Tongue (tissue), 1 donor: ENCODE measurements at regions not wholly inside any gene's neighbourhood (a gene's known extent, or its start where the extent isn't known, plus 50 kb on each side); places are given as distances from the start of the nearest gene placed in this dataset.
"Not testable (repeated sequence)": the region's sequence is repeated elsewhere in the genome, so short reads cannot be mapped to it uniquely, and the experiment has no call there.

Source experiments
- DNase-seq: peaks from one replicate; pipeline ENCODE4 v3.0.0-alpha.2; 2015

DNA sequence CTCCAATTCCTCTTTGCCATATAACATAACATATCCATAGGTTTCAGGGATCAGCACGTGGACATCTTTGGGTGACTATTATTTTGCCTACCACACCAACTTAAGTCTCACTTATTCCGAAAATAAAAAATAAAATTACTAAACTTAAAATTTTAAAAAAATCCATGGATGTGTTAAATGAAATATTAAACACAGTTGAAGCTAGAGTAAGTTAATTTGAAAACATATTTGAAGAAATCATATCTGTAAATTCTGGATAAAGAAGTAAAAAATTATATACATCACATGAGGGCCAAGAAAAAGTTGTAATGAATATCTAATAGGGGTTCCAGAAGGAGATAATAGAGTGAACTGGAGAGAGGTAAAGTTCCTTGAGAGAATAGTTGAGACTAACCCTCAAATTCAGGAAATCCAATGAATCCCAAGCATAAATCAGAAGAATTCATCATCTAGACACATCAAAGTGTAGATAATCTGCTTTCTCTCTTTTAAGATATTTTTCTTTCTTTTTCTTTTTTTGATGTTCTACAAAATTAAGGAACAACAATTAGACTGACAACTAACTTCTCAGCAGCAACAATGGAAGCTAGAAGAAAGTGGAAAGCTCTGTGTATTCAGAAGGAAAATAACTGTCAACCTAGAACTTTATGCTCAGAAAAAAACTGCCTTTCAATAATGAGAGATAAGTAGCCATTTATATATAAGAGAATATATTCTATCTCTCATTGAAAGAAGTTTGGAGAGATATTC is 147.4 kb downstream of the ABHD5 start:
- no peak for DNase-seq

DNA sequence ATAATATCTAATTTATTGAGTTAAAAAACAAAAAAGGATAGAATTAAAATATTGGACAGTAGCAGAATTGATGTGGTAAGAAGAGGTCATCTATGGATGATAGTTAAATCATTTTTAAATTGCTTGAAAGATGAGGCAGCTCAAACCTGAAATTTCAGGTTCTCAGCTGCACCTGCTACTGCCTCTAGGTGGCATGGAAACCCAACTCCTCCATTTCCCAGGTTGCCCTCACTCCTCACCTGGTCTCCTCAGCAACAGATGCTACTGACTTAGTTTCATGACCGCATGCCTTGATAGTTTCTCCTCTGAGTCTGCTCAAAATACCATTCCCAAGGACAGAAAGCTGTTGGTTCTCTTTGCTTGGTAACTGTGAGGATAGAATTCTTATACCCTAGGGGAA is 148.1 kb downstream of the ABHD5 start:
- DNase-seq, result no peak

DNA sequence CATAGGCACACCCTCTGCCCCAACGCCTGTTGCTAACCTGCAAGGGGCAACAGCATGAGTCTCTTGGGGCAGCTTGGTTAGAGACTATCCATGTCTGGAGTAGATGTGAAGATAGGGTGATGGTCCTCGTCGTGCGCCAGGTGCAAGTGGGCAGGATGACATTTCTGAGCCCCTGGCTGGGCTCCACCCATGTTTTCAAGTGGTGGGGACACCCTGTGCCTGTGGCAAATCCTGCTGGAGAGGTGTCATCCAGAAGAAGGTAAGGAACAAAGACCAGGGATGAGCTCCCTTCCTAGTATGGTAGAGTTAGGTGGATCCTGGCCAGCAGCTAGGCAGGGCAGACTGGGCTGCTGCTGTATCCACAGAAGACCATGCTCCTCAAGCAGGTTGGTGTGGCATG is 152.6 kb downstream of the ABHD5 start:
- DNase-seq, result no peak

DNA sequence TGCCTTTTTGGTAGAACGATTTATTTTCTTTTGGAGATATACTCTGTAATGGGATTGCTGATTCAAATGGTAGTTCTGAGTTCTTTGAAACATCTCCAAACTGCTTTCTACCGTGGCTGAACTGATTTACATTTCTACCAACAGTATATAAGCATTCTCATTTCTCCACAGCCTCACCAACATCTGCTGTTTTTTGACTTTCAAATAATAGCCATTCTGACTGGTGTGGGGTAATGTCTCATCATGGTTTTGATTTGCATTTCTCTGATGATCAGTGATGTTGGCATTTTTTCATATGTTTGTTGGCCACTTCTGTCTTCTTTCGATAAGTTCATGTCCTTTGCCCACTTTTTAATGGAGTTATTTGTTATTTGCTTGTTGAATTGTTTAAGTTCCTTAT is 154.0 kb downstream of the ABHD5 start:
- no peak for DNase-seq

DNA sequence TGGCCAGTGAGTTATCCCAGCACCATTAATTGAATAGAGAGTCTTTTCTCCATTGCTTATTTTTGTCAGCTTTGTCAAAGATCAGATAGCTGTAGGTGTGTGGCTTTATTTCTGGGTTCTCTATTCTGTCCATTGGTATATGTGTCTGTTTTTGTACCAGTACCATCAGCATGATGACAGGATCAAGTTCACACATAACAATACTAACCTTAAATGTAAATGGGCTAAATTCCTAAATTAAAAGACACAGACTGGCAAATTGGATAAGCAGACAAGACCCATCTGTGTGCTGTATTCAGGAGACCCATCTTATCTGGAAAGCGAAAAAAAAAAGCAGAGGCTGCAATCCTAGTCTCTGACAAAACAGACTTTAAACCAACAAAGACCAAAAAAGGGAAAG is 154.8 kb downstream of the ABHD5 start:
- DNase-seq, result not testable (repeated sequence)

DNA sequence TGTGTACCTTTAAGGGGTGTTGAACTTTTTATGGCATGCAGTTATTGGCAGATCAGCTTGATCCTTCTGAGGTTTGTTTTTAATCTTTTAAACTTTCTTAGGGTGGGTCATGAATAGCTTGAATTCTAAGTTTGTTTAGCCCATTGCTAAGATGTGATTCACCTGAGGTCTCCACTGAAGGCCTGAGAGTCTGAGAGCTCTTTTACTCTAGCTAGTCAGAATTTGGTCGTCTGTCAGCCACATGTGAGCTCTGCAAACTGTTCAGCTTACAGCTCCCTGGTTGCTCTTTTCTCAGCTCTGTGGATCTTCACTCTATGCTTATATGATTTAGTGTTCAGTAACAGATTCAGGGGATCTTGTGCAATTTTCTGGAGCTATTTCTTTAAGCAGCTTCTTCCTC is 161.3 kb downstream of the ABHD5 start:
- DNase-seq, result no peak

DNA sequence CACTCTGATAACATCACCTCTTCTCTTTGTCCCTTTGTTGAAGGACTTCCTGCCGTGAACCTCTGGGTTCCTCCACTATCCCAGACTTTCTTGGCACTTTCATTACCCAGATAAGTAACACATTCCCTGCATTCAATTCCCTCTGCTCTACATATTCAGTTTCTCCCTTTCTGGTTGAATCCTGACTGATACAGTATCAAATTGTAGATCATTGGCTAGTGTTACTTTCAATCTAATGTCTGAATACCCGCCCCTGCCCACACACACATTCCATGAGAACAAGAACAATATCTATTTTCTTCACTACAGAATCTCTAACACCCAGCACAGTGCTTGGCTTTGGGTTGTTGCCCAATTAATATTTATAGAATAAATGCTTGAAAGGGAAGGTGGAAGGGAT is 163.5 kb downstream of the ABHD5 start:
- no peak for DNase-seq

DNA sequence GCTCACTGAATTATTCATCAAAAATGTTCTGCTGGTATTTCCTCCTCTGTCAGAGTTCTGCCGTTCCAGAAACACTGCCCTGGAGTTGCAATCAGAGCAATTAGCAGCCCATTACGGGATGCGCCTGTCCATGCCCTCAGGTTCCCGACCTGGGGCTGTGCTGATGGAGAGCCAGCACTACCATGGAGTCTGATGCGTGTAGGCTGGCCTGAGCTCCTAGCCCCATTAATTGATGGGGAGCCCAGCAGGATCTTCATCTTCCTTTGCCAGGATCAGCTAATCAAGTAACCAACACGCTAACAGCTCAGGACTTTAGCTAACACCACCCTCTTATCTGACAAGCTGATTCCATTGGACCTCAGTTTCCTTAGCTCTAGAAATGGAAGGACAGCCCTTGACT is 164.2 kb downstream of the ABHD5 start:
- DNase-seq, result no peak

DNA sequence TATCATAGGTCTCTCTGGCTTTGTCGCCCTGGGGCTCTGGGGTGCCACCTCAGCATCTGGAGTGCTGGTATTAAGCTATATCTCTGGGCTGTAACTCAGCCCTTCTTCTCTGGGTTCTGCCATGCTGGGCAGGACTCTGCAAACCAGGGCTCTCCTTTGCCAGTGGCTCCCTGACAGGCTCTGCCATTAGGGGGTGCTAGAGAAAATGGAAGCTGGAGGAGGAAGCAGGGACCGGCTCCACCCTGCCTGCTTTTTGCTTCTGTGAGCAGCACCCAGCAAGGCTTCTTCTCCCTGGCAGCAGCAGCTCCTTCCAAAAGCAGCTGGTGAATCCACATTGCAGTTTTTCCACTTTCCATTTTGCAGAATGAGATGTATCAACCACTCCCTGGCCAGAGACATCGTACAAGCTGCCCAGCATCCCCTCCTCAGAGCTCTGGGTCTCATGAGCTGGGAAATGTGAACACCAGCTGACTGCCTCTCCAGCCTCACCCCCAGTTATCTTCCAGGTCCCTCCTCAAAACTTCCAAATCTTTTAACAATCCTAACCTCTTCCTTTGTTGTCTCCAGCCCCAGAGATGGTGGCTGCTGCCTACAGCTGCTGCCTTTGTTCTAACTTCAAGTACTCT is 165.0 kb downstream of the ABHD5 start:
- peak; percentile 60 for DNase-seq

DNA sequence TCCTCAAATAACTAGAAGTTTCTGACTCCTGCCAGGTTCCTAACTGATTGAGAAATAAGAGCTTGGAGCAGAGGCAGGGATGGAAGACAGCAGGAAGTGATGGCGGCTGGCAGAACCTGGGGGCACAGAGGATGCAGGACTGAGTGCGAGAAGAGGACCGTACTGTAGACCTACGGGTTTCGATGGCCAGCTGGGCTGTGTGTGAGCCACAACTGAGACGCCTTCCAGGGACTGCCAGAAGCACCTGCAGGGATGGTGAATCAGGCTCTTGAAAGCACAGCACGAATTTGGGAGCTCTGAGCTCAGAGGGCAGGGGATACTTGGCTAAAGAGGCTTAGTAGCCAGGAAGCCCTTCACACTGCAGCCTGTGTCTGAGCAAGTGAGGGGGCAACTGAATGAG is 165.6 kb downstream of the ABHD5 start:
- no peak for DNase-seq

DNA sequence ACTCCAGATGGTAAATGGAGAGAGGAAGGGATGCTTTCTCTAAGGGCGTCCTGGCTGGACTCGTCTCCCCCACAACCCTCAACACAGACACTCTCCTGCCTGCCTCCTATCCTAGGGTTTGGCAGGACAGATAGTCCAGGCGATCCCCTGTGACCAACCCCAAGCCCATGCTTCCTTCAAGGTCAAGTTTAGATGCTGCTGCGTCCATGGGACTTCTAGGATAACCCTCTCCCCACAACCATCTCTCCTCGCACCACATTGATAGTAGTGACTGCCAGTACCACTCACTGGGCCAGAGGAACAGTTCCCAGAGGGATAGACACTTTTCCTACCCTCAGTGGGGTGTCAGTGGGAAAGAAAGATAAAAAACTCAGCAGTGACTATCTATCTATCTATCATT is 166.0 kb downstream of the ABHD5 start:
- no peak for DNase-seq

DNA sequence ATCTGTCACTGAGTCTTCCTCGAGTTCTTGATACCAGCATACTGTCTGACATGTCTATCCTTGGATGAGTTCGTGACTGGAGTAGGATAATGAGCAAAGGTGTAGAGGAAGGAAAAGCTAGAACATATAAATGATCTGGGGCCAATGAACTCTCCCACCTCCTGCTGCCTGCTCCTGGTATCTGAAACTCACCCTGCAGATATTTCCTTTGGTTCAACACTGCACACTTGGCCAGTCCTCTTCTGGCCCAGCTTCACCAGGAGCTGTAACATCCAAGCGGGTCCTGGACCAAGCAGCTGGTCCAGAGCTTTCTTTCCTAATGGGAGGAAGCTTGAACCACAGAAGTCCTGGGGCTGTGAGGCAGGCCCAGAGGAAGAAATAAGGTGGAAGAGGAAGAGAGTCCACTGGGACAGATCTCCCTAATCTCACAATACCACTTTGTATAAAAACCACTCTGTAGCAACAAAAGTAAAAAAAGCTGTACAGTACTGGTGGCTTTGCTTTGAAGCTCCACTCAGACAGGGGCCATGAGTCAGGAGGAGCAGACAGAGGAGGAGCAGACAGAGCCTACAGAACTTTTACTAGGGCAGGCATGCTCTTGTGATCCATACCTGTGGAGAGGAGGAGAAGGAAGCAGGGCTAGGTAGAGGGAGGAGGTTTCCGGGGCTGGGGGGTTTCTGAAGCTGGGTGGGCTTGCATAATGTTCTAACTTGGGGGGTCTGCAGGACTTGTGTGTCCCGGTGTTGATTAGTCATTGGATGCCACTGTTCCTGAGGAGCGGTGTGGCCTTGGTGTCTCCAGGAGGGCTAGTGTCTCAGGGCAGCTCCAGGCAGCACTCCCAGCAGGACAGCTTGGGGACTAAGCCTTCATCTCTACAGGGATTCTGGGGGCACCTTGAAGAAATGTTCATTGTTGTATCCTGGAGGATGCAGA is 166.9 kb downstream of the ABHD5 start:
- no peak for DNase-seq

DNA sequence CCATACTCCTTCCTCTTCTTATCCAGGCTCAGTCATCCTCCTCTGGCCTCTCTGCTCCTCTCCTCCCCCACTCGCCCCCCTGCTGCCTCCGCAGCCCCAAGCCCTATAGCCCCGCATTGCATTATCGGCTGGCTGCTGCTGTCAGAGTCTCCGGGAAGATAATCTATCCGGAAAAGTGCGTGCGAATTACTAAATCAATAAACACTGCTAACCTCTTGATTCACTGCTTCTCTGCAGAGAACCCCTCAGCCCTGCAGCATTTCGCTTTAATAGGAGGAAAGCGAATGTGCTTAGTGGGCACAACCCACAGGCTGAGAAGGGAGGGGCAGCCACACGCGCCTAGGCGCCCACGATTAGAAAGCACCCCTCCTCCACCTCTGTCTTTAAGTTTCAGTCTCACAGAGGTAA is 167.6 kb downstream of the ABHD5 start:
- DNase-seq, result no peak

DNA sequence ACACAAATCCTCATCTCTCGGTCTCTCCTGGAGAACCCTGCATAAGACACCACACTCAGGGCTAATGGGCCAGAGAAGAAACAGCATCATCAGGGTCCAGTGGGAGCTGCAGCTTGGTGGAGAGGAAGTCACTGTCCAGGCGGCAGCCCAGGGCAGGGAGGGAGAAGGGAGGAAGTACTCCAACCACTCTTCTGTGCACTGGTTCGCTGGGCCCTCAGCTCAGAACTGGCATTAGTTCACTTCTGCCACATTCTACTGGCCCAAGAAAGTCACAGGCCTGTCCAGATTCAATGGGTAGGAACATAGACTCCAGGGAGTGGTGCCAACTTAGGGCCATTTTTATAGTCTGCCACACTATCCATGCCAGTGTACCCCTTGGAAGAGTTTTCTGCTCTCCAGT is 169.0 kb downstream of the ABHD5 start:
- DNase-seq, result no peak

DNA sequence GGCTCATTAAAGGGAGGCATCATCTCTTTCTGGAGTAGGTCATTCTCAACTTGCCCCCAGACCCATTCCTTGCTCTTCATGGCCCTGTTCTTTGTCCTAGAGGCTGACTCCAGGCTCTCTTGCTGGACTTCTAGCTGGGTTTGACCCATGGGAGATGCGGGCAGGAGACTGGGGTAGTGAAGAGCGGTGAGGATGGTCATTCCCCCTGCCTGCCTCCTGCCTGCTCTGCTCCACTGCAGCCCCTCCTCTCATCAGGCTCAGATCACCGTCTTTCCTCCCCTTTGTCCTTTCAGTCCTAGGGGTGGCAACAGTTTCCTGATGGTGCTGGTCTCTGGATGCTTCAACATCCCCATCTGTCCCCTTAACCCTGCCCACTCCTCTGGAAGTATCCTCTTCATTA is 170.9 kb downstream of the ABHD5 start:
- DNase-seq, result no peak

DNA sequence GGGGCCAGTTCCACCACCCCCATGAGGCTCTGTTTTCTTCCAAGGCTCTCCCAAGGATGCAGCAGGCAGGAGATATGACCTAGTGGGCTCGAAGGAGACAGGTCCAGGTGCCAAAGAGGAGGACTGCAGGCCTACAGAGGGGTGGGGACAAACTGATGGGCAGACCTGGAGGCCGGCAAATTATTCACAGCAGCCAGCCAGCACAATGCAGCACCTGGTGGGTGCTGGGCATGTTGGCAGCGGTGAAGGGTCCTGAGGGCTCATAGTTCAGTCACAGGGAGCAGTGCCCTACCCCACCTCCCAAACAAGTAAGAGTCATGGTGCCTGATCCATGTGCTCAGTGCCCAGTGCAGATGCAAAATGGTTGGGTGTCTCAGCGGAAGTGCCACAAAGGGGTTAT is 171.7 kb downstream of the ABHD5 start:
- no peak for DNase-seq

DNA sequence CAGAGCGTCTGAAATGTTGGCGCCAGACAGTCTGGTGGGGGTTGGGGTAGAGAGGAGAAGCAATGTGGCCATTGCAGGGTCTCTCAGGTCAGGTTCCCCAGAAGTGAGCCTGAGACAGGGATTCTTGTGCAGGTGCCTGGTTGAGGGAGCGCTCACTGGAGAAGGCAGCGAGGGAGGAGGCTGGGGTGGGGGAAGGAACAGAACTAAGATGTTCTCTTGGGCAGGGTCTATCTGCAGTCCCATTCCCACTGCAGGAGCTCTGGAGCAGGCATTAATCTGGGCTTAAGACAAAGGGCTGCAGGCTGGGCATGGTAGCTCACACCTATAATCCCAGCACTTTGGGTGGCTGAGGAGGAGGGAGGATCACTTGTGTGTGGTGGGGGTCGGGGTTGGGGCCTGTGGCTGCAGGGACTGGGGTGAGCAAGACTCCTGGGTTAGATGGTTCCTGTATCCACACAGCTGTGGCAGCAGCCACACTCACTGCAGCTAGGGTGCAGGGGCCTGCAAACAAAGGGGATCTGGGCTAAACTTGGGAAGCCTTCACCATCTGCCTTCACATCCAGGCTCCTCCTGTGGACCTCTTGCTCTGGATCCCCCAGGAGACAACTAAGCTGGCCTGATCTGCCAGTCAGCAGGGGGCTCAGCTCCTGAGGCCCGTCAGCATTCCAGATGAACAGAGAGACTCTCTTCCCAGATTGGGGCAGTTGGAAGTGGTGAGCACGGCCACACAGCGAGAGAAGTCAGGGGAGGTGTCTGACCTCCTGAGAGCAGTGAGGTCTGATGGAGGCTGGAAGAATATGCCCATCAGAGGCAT is 172.5 kb downstream of the ABHD5 start:
- DNase-seq, result no peak

DNA sequence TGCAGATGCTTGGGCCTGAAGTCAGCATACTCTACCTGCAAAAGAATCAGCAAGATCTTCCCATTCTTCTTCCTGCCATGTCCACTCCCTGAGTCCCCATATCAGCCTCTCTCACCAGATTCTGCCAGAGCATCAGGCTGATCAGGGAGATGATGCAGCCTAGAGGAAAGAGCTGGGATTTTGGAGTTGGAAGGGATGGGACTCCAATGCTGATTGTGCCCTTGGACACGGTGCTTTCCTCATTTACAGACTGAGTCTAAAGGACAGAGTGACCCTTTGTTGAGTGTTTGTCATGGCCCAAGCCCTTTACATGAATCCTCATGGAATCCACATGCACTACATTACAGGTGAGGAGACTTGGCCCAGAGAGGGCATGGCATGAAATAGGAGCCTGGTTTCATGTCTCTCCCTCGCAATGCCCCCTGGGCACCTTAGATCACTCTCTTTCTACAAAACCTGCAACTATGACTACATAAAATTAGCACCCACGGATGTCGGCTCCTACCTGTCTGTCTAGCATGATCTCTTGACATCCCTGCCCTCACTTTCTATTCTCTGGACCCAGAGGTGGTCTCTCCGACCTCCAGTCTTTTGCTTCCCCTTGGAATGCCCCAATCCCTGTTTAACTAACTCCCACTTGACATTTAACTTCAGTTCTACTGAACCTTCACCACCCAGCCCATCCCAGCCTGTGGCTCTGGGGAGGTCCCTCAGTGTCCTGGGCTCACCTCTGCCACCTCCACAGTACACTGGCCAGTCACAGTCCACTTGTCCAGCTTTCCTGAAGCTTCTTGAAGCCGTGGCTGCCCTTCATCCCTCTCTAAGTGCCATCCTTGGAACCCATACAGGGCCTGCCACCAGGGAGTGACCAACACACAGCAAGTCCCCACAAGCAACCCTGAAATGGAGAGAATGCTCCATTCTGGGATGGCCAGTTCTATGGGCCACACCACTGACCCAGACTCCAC is 173.5 kb downstream of the ABHD5 start:
- DNase-seq, result no peak

DNA sequence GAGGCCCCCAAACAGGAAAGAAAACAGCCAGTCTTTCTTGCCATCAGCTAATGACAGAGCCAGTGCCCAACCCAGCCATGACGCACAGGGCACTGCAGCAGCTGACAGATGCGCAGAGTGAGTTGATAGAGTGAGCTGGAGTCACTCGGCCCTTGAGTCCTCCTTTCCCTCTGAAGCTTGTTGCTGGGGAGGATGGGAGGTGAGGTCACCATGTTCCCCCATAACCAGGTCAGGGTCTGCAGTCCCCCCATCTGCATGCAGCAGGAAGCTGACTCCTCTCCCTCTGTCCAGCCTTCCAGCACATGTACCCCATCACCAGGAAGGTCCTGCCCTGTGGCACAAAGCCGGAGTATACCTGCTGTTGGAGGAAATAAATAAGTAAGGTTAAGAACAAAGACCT is 174.6 kb downstream of the ABHD5 start:
- DNase-seq, result no peak

DNA sequence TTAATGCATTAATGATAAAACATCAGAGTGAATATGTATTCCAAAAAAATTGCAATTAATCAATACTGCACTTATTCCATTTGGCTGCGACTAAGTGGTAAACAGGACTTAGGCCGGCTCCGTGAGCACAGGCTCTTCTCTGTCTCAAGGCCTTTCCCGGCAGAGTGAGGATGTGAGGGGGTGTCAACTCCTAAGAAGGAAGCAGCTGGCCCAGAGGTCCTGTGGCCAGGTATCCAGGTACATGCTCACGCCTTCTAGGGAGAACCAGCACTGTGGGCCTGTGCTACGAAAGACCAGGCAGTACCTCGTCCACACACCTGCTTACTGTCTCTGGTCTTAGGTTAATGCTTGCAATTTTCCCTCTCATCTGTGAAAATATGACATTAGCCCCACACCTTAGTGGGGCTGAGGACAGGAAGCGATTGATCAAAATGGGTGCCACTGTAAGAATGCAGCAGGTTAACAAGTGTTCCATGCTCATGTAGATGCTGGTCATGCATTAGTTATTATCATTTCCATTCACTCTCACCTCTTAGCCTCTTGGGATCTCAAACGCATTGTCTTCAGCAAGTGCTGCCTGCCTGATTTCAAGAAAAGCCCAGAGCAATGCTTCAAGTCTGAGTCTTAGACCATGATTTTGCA is 175.3 kb downstream of the ABHD5 start:
- DNase-seq, result no peak
